Natural killer cell (primary cell): ENCODE measurements at regions not wholly inside any gene's neighbourhood (a gene's known extent, or its start where the extent isn't known, plus 50 kb on each side); places are given as distances from the start of the nearest gene placed in this dataset.

Experiments
- ATAC-seq, 3 donors: fragments of 150-1000 bp in 2 of 3; fragments of 200-7000 bp in 1 of 3; cut with Tn5 transposase; 1 replicate in 1 of 3; 2 replicates in 2 of 3; pipeline ENCODE4 v1.10.0; 2021; ENCODE audit warnings: mild to moderate bottlenecking in 2 of 3, moderate library complexity in 2 of 3
- DNase-seq, 2 donors: peaks; one replicate each; pipeline versions ENCODE4 v3.0.0 to v3.0.0-alpha.2; 2013 to 2021; ENCODE audit warnings: mixed read lengths in 1 of 2
- H3K27ac ChIP-seq: one replicate; pipeline ENCODE4 v1.5.1; 2013; ENCODE audit warnings: mild to moderate bottlenecking, low read length
- H3K27me3 ChIP-seq: one replicate; pipeline ENCODE4 v1.6.1; 2013; ENCODE audit warnings: low read length; ENCODE audit not compliant: control insufficient read depth, insufficient read depth
- H3K36me3 ChIP-seq: one replicate; pipeline ENCODE4 v1.6.1; 2013; ENCODE audit warnings: low read length; ENCODE audit not compliant: control insufficient read depth, insufficient read depth
- H3K4me1 ChIP-seq: one replicate; pipeline ENCODE4 v1.6.1; 2013; ENCODE audit warnings: low read length; ENCODE audit not compliant: control insufficient read depth, insufficient read depth
- H3K4me3 ChIP-seq: one replicate; pipeline ENCODE4 v1.5.1; 2013; ENCODE audit warnings: low read length
- H3K9me3 ChIP-seq: one replicate; pipeline ENCODE4 v1.6.1; 2013; ENCODE audit warnings: low read length; ENCODE audit not compliant: control insufficient read depth, insufficient read depth
- H3K27ac Mint-ChIP-seq, 2 donors: one replicate each; pipeline ENCODE4 v1.8.0; 2022; ENCODE audit warnings: mild to moderate bottlenecking in 2 of 2, mixed read lengths in 2 of 2, moderate library complexity in 1 of 2
- H3K27me3 Mint-ChIP-seq, 2 donors: one replicate each; pipeline ENCODE4 v1.8.0; 2022; ENCODE audit warnings: low read depth in 2 of 2, mixed read lengths in 2 of 2
- H3K36me3 Mint-ChIP-seq: one replicate; pipeline ENCODE4 v1.8.0; 2022; ENCODE audit warnings: mixed read lengths
- H3K4me1 Mint-ChIP-seq, 2 donors: one replicate each; pipeline ENCODE4 v1.8.0; 2022; ENCODE audit warnings: mixed read lengths in 2 of 2
- H3K4me3 Mint-ChIP-seq: one replicate; pipeline ENCODE4 v1.8.0; 2022; ENCODE audit warnings: mild to moderate bottlenecking, moderate library complexity, mixed read lengths
- H3K9me3 Mint-ChIP-seq, 2 donors: one replicate each; pipeline ENCODE4 v1.8.0; 2022; ENCODE audit warnings: mixed read lengths in 2 of 2
- WGBS: methylation state at CpG from one replicate; pipeline ENCODE4 v1.1.7; 2013; ENCODE audit warnings: missing lambda C conversion rate; ENCODE audit not compliant: insufficient coverage; 5-methylcytosine and 5-hydroxymethylcytosine counted together
- intact Hi-C: fragments of 100-400 bp; cut with micrococcal nuclease; formaldehyde crosslinking; loops from one replicate; pipeline ENCODE4 v1.14.2; 2022
- TF ChIP-seq, protein P1 (sequence below): fragments of 200-600 bp; IDR thresholded peaks from one replicate; pipeline ENCODE4 v1.8.0; 2022; ENCODE audit warnings: antibody characterized with exemption

DNA sequence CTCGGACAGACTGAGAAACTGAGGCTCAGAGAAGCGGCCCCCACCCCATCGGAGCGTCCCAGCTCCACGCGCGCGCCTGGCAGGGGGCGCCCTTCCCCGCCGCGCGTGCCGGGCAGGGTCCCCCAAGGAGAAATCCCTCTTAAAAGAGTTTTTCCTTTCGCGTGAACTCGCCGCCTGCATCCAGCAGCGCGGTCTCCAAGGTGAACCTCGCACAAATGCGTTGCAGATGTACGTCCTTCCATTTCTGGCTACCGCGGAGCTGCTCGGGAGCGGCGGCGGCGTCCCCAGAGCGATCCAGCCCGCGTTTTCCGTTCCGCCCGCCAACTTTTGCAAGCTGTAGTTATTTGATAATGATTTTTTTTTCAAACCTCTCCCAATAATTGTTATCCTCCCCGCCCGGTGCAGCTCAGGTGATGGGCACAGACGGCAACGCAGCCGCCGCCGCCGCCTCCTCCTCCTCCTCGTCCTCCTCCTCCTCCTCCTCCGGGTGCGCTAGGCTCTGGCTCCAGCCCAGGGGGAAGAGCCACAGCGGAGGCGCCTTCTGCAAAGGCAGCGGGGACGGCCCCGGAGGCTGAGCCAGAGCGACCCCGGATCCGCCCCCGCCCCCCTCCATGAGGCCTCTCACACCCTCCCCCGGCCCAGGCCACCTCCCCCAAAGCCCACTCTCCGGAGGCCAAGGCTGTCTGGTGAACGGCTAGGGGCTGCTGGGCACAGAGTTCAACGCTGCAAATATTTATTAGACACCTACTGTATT lies 74.0 kb upstream of the CUX1 start:
- no peaks in the 10 kb centered on the region for H3K36me3 ChIP-seq
- no peaks in the 10 kb centered on the region for H3K27me3 ChIP-seq
- TF ChIP-seq, protein P1, sequence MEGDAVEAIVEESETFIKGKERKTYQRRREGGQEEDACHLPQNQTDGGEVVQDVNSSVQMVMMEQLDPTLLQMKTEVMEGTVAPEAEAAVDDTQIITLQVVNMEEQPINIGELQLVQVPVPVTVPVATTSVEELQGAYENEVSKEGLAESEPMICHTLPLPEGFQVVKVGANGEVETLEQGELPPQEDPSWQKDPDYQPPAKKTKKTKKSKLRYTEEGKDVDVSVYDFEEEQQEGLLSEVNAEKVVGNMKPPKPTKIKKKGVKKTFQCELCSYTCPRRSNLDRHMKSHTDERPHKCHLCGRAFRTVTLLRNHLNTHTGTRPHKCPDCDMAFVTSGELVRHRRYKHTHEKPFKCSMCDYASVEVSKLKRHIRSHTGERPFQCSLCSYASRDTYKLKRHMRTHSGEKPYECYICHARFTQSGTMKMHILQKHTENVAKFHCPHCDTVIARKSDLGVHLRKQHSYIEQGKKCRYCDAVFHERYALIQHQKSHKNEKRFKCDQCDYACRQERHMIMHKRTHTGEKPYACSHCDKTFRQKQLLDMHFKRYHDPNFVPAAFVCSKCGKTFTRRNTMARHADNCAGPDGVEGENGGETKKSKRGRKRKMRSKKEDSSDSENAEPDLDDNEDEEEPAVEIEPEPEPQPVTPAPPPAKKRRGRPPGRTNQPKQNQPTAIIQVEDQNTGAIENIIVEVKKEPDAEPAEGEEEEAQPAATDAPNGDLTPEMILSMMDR, result peak; percentile 63
- H3K4me3 Mint-ChIP-seq, result peak overlapping the region; percentile 77
- H3K4me3 ChIP-seq, result peak overlapping the region; percentile 25
- H3K9me3 Mint-ChIP-seq, result no peaks in the 10 kb centered on the region
- no peak overlapping the region for H3K27ac ChIP-seq
- peak; percentile 64 to 80 (median 78) for ATAC-seq
- H3K4me1 Mint-ChIP-seq, result peaks cover 6 to 8% of the 10 kb centered on the region in 2 donors
- H3K4me1 ChIP-seq, result peaks cover 39% of the 10 kb centered on the region
- peak; percentile 51 to 77 for DNase-seq
- under 1% methylated on average over 55 of the region's 60 CpGs for WGBS
- peaks cover 0 to 9% of the 10 kb centered on the region in 2 donors for H3K27me3 Mint-ChIP-seq
- no peak overlapping the region for H3K27ac Mint-ChIP-seq
- intact Hi-C loops, result loop anchor here (1.0 kb wide), 1 partner anchor 72 kb away; no protein-coding TSS in a partner anchor
- no peaks in the 10 kb centered on the region for H3K9me3 ChIP-seq
- no peaks in the 10 kb centered on the region for H3K36me3 Mint-ChIP-seq

DNA sequence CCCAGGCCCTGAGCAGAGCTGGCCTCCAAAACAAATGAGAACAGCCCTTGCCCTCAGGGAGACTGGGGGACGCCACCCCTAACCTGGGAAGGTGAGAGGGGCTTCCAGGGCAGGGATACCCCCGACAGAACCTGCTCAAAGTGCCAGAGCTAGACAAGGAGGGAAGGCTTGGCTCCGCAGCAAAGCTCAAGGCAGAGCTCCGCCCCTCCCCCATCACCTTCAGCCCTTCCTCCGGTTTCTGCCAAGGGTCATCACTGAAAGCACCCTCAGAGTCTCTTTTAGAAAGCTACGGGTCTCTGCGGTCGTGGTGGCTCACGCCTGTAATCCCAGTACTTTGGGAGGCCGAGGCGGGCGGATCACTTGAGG lies 73.4 kb upstream of the CUX1 start:
- H3K4me1 Mint-ChIP-seq, result peaks cover 6 to 8% of the 10 kb centered on the region in 2 donors
- Histone ChIP-seq H3K4me1 (peaks cover 39% of the 10 kb centered on the region), H3K36me3 (no peaks in the 10 kb centered on the region), H3K4me3 (no peak overlapping the region), H3K27me3 (no peaks in the 10 kb centered on the region), H3K27ac (no peak overlapping the region), H3K9me3 (no peaks in the 10 kb centered on the region)
- no peak overlapping the region for H3K27ac Mint-ChIP-seq
- 57% methylated on average over 12 of the region's 12 CpGs for WGBS
- no peaks in the 10 kb centered on the region for H3K9me3 Mint-ChIP-seq
- intact Hi-C loops, result loop anchor here (1.0 kb wide), 1 partner anchor 71 kb away; no protein-coding TSS in a partner anchor
- H3K27me3 Mint-ChIP-seq, result peaks cover 0 to 9% of the 10 kb centered on the region in 2 donors
- H3K36me3 Mint-ChIP-seq, result no peaks in the 10 kb centered on the region
- TF ChIP-seq, protein P1, result no peak
- H3K4me3 Mint-ChIP-seq, result peak overlapping the region; percentile 28
- ATAC-seq, result no peak
- DNase-seq, result no peak

DNA sequence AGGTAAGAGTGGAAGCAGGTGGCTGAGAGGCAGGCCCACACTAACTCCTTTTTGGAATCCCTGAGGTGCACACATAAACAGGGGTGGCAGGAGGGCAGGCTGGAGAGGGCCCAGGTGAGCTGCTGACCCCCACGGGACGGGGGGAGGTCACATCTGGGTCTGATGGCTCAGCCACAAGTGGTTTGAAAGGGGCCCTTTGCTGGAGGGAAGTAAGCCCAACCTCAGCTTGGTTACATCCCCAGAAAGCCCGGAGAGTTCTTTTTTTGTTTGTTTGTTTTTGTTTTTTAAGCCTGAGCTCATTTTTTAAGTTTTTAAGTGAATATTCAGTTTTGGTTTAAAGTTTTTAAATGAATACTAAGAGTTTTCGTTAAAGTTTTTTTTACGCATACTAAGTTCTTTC lies 72.8 kb upstream of the CUX1 start:
- TF ChIP-seq, protein P1, result no peak
- H3K27ac ChIP-seq, result no peak overlapping the region
- H3K36me3 Mint-ChIP-seq, result no peaks in the 10 kb centered on the region
- DNase-seq (no peak), ATAC-seq (no peak)
- H3K36me3 ChIP-seq, result no peaks in the 10 kb centered on the region
- H3K4me3 ChIP-seq, result no peak overlapping the region
- H3K27me3 Mint-ChIP-seq, result peaks cover 0 to 12% of the 10 kb centered on the region in 2 donors
- no peaks in the 10 kb centered on the region for H3K9me3 Mint-ChIP-seq
- peaks cover 38% of the 10 kb centered on the region for H3K4me1 ChIP-seq
- 28% methylated on average over 3 of the region's 5 CpGs for WGBS
- H3K27ac Mint-ChIP-seq, result no peak overlapping the region
- no peak overlapping the region for H3K4me3 Mint-ChIP-seq
- intact Hi-C loops, result no loop called here
- H3K4me1 Mint-ChIP-seq, result peaks cover 6 to 8% of the 10 kb centered on the region in 2 donors
- H3K9me3 ChIP-seq, result no peaks in the 10 kb centered on the region
- no peaks in the 10 kb centered on the region for H3K27me3 ChIP-seq
